ENCODE measurements at regions not wholly inside any gene's neighbourhood (a gene's known extent, or its start where the extent isn't known, plus 50 kb on each side); places are given as distances from the start of the nearest gene placed in this dataset.

DNA sequence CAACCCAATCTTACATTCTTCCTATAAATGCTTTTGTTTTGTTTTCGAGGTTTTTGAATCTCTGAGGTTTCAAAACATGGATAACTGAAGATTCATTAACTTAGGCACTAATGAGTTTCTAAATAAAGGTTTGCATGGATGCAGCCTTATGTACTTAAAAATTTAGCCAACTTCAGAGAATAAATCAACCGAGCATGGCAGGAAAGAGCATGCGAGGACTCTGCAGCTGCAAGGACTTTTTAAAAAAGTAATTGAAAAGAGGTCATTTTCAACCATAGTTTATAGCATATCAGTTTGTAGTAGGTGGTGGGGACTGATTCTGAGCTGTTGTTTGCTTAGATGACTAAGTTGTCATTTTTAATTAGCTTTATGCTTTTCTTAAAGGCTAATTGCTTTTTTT is 567.0 kb upstream of the ZEB2 start:
- TF ChIP-seq, protein P1, sequence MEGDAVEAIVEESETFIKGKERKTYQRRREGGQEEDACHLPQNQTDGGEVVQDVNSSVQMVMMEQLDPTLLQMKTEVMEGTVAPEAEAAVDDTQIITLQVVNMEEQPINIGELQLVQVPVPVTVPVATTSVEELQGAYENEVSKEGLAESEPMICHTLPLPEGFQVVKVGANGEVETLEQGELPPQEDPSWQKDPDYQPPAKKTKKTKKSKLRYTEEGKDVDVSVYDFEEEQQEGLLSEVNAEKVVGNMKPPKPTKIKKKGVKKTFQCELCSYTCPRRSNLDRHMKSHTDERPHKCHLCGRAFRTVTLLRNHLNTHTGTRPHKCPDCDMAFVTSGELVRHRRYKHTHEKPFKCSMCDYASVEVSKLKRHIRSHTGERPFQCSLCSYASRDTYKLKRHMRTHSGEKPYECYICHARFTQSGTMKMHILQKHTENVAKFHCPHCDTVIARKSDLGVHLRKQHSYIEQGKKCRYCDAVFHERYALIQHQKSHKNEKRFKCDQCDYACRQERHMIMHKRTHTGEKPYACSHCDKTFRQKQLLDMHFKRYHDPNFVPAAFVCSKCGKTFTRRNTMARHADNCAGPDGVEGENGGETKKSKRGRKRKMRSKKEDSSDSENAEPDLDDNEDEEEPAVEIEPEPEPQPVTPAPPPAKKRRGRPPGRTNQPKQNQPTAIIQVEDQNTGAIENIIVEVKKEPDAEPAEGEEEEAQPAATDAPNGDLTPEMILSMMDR (tag by site-specific recombination; IDR thresholded peaks at IDR 0.05): no peak
- no peak for TF ChIP-seq ZNF324 (tag by site-specific recombination; IDR thresholded peaks at IDR 0.05)
- no peak for TF ChIP-seq SP3 (tag by site-specific recombination; IDR thresholded peaks at IDR 0.05)
- TF ChIP-seq GLI2 (tag by site-specific recombination; IDR thresholded peaks at IDR 0.05; ENCODE audit: borderline replicate concordance, low read depth): no peak
- TF ChIP-seq KLF7 (tag by site-specific recombination; IDR thresholded peaks at IDR 0.05; ENCODE audit: borderline replicate concordance): no peak
- TF ChIP-seq, protein P2, sequence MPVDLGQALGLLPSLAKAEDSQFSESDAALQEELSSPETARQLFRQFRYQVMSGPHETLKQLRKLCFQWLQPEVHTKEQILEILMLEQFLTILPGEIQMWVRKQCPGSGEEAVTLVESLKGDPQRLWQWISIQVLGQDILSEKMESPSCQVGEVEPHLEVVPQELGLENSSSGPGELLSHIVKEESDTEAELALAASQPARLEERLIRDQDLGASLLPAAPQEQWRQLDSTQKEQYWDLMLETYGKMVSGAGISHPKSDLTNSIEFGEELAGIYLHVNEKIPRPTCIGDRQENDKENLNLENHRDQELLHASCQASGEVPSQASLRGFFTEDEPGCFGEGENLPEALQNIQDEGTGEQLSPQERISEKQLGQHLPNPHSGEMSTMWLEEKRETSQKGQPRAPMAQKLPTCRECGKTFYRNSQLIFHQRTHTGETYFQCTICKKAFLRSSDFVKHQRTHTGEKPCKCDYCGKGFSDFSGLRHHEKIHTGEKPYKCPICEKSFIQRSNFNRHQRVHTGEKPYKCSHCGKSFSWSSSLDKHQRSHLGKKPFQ (tag by site-specific recombination; IDR thresholded peaks at IDR 0.05): no peak
- TF ChIP-seq ZNF274 (IDR thresholded peaks at IDR 0.05; ENCODE audit: low read length): no peak
- no peak for TF ChIP-seq ZNF274 (tag by site-specific recombination; IDR thresholded peaks at IDR 0.05; ENCODE audit: borderline replicate concordance)
- TF ChIP-seq ZNF239 (tag by site-specific recombination; IDR thresholded peaks at IDR 0.05): no peak
- TF ChIP-seq KLF10 (tag by site-specific recombination; IDR thresholded peaks at IDR 0.05): no peak
- TF ChIP-seq ZNF48 (tag by site-specific recombination; IDR thresholded peaks at IDR 0.05): no peak
- no peak for TF ChIP-seq HOXA7 (CRISPR knock-in tag; IDR thresholded peaks at IDR 0.05; ENCODE audit: borderline replicate concordance)
- TF ChIP-seq ZNF16 (tag by site-specific recombination; IDR thresholded peaks at IDR 0.05; ENCODE audit: low read depth): no peak

All from HEK293 (cell line).